H4 (cell line): ENCODE measurements at regions not wholly inside any gene's neighbourhood (a gene's known extent, or its start where the extent isn't known, plus 50 kb on each side); places are given as distances from the start of the nearest gene placed in this dataset.

Experiments used
- DNase-seq: peaks from one replicate; pipeline ENCODE4 v3.0.0-alpha.2; 2015; ENCODE audit warnings: low spot score

DNA sequence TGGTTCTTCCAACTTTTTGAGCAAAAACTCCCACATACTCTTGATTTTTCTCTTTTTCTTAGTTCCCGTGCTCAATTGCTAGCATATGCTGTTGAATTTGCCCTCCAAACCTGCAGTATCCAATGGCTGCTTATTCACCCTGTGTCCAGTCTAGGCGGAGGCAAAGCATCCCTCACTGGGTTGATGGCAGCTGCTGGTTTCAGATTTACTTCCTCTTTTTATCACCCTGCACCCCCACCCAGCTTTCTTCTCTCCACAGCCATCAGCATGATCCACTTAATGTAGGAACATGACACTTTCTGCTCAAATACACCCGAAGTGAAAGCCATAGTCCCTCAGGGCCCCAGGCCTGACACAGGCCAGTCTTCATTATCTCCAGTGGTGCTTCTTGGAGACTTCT is 87.6 kb upstream of the ADARB2 start:
- DNase-seq: no peak

DNA sequence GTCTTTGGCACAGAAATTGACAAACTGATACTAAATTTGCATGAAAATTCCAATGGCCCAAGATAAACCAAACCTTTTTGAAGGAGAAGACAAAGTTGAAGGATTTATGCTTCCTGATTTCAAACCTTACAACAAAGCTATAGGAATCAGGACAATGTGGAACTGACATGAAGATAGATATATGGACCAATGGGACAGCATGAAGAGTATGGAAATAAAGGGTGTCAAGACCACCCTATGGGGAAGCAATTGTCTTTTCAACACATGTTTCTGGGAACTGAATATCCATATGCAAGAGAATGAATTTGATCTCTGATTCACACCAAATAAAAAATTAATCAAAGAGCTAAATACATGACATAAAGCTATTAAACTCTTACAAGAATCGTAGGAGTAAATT is 77.2 kb upstream of the ADARB2 start:
- DNase-seq: no peak

DNA sequence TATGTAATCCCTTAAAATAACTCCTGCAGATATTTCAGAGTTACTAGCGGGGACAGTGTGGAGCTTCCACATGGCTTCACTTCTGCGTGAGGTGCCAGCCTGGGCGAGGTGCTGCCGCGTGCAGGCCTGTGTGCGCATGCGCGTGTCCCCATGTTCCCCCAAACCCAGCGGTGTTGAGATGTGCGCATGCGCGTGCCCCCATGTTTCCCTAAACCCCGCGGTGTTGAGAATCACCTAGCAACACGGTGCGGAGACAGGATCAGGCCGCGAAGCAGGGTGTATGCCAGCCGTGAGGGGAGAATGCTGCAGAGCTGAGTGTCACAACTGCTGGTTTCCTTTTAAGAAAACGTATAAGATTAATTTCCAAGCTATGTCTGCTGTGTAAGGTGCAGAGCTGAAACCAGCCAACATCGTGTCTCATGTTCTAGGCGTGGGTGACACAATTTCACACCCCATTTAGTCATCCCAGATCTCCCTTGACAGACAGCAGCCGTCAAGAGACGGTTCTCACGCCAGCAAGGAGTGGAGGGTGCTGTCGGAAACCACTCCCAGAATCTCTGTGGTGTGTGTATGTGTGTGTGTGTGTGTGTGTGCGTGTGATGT is 71.9 kb upstream of the ADARB2 start:
- no peak for DNase-seq

- DNase-seq: no peak
Observed at GRCh38 chr10:1807924-1808323, 70.6 kb upstream of the ADARB2 start.

DNA sequence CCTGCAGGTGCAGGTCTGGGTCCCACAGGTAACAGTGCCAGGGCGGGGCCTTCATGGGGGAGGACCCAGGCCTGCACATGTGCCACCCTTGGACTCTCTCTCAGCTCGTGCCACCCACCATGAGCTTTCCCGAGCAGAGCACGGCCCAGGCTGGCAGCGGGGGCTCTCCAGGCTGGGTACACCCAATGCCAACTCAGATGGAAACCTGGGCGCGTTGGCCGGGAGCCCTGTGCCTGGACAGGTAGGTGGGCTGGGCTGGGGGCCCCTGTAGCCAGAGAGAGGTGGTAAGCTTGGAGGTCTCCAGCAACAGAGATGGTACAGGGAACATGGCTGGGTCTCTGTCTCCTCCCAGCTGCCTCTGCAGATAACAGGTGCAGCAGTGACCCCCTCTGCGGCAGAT is 69.9 kb upstream of the ADARB2 start:
- DNase-seq: no peak

GRCh38 chr10:1802413-1802812 is 65.1 kb upstream of the ADARB2 start:
- no peak for DNase-seq

GRCh38 chr10:1788401-1788800 is 51.1 kb upstream of the ADARB2 start:
- DNase-seq: no peak
